Spleen (tissue), 7 donors: ENCODE measurements at regions not wholly inside any gene's neighbourhood (a gene's known extent, or its start where the extent isn't known, plus 50 kb on each side); places are given as distances from the start of the nearest gene placed in this dataset.
A peak's percentile ranks its signal among the peaks of the same experiment; 100 is the strongest.

Experiments
- CTCF ChIP-seq, 11 experiments: fragments of 200-600 bp in 7 of 11; fragments of 450-650 bp in 4 of 11; sonication (generic) in 4 of 11; IDR thresholded peaks in 8 of 11; conservative IDR thresholded peaks in 3 of 11; 1 replicate in 7 of 11; 2 replicates in 4 of 11; pipeline versions ENCODE4 v1.4.0 to v1.8.0; 2016 to 2021; ENCODE audit warnings: antibody characterized with exemption in 11 of 11, inconsistent platforms in 4 of 11, mild to moderate bottlenecking in 1 of 11
- POLR2A ChIP-seq, 3 donors: fragments of 450-650 bp; IDR thresholded peaks; one replicate each; pipeline ENCODE4 v1.5.1; 2017; ENCODE audit warnings: antibody characterized with exemption in 3 of 3, mild to moderate bottlenecking in 1 of 3
- donor health status: DM: no; HTN: no; CAD: no; lungs with moderate emphysema.
- donor health status: DM: no; HTN: no; CAD: no.
- donor health status: DM: no; HTN: no; CAD: no.

GRCh38 chr17:62179525-62180161 is 114.6 kb upstream of the MED13 start:
- TF ChIP-seq CTCF (IDR thresholded peaks at IDR 0.05 in 8 of 11, conservative IDR thresholded peaks at IDR 0.05 in 3 of 11) (peak in 1 of 11 experiments; percentile 27), POLR2A (IDR thresholded peaks at IDR 0.05) (no peak)
